GM12873 (cell line): ENCODE measurements at regions not wholly inside any gene's neighbourhood (a gene's known extent, or its start where the extent isn't known, plus 50 kb on each side); places are given as distances from the start of the nearest gene placed in this dataset.

Experiments used
- CTCF ChIP-seq: IDR thresholded peaks from 2 replicates; pipeline ENCODE4 v1.5.1; 2012; ENCODE audit warnings: low read depth, mild to moderate bottlenecking, moderate library complexity, low read length, control low read depth; ENCODE audit not compliant: insufficient read depth; ENCODE audit errors: missing control alignments

- TF ChIP-seq CTCF = no peak
Observed at GRCh38 chr22:49023879-49024774, 803.5 kb downstream of the BRD1 start.

GRCh38 chr22:49023161-49023878 is 804.4 kb downstream of the BRD1 start:
- no peak for TF ChIP-seq CTCF

- TF ChIP-seq CTCF = no peak
Observed at GRCh38 chr22:49022816-49023160, 804.9 kb downstream of the BRD1 start.

GRCh38 chr22:49021926-49022815 is 805.5 kb downstream of the BRD1 start:
- no peak for TF ChIP-seq CTCF

GRCh38 chr22:49021131-49021925 is 806.3 kb downstream of the BRD1 start:
- no peak for TF ChIP-seq CTCF

- no peak for TF ChIP-seq CTCF
Observed at GRCh38 chr22:49019737-49020713, 807.6 kb downstream of the BRD1 start.
